Epithelial cell of proximal tubule (primary cell): ENCODE measurements at regions not wholly inside any gene's neighbourhood (a gene's known extent, or its start where the extent isn't known, plus 50 kb on each side); places are given as distances from the start of the nearest gene placed in this dataset.

Source experiments
- DNase-seq: peaks from one replicate; pipeline ENCODE4 v3.0.0-alpha.2; 2011; ENCODE audit warnings: low read depth
- H3K4me3 ChIP-seq: 2 replicates; pipeline ENCODE4 v1.5.1; 2011; ENCODE audit warnings: low read depth, mild to moderate bottlenecking, low read length
- CTCF ChIP-seq: conservative IDR thresholded peaks from 2 replicates; pipeline ENCODE4 v1.5.1; 2012; ENCODE audit warnings: low read depth, mild to moderate bottlenecking, low read length

GRCh38 chr4:141898346-141898745 is 262.0 kb downstream of the IL15 start:
- H3K4me3 ChIP-seq, result no peak overlapping the region
- DNase-seq, result no peak

GRCh38 chr4:141899103-141899502 is 262.7 kb downstream of the IL15 start:
- no peak overlapping the region for H3K4me3 ChIP-seq
- TF ChIP-seq CTCF, result no peak
- no peak for DNase-seq

More at GRCh38 chr4:141898346-141898745, 262.0 kb downstream of the IL15 start:
- no peak for TF ChIP-seq CTCF

- H3K4me3 ChIP-seq, result no peak overlapping the region
- TF ChIP-seq CTCF, result no peak
- DNase-seq, result no peak
Observed at GRCh38 chr4:141899541-141899940, 263.2 kb downstream of the IL15 start.

GRCh38 chr4:141900856-141901255 is 264.5 kb downstream of the IL15 start:
- TF ChIP-seq CTCF, result no peak
- no peak overlapping the region for H3K4me3 ChIP-seq
- no peak for DNase-seq

- no peak for TF ChIP-seq CTCF
- DNase-seq, result no peak
- H3K4me3 ChIP-seq, result no peak overlapping the region
Observed at GRCh38 chr4:141905751-141906150, 269.4 kb downstream of the IL15 start.

- H3K4me3 ChIP-seq, result no peak overlapping the region
- no peak for TF ChIP-seq CTCF
- no peak for DNase-seq
Observed at GRCh38 chr4:141909541-141909940, 273.2 kb downstream of the IL15 start.

GRCh38 chr4:141912831-141913230 is 276.4 kb downstream of the IL15 start:
- no peak for DNase-seq
- TF ChIP-seq CTCF, result no peak

More at GRCh38 chr4:141912831-141913230, 276.4 kb downstream of the IL15 start:
- H3K4me3 ChIP-seq, result no peak overlapping the region
